Caco-2 (cell line): ENCODE measurements at regions not wholly inside any gene's neighbourhood (a gene's known extent, or its start where the extent isn't known, plus 50 kb on each side); places are given as distances from the start of the nearest gene placed in this dataset.

Source experiments
- BruUV-seq: library from RNA; stranded (reverse); fragments of 400-500 nt; replicated peaks from 2 replicates; lab custom pipeline; 2021; lab: Mats Ljungman, UMichigan
- CTCF ChIA-PET: fragments of 300-600 bp; sonication (Branson Sonifier 250); formaldehyde crosslinking; loops from one replicate; lab custom pipeline; 2022; ENCODE audit warnings: antibody characterized with exemption; lab: Charles Lee
- POLR2A ChIA-PET: fragments of 300-600 bp; sonication (Branson Sonifier 250); formaldehyde crosslinking; loops from one replicate; lab custom pipeline; 2022; ENCODE audit warnings: antibody characterized with exemption; lab: Charles Lee
- DNase-seq, 2 experiments: peaks; one replicate each; pipeline versions ENCODE4 v3.0.0 to v3.0.0-alpha.2; 2020 to 2022
- H3K27me3 ChIP-seq: replicated peaks from 2 replicates; pipeline ENCODE4 v1.6.0; 2011; ENCODE audit warnings: low read length; ENCODE audit not compliant: control insufficient read depth, insufficient read depth
- H3K36me3 ChIP-seq: 2 replicates; pipeline ENCODE4 v1.5.1; 2011; ENCODE audit warnings: low read length; ENCODE audit not compliant: control insufficient read depth, insufficient read depth
- H3K4me1 ChIP-seq: fragments of 250-450 bp; sonication (Bioruptor Pico); 2 replicates; pipeline ENCODE4 v1.5.1; 2020; ENCODE audit warnings: mild to moderate bottlenecking
- H3K4me3 ChIP-seq: 2 replicates; pipeline ENCODE4 v1.5.1; 2011; ENCODE audit warnings: low read depth, mild to moderate bottlenecking, control low read depth, low read length
- H3K9me3 ChIP-seq: fragments of 250-450 bp; sonication (Bioruptor Pico); 2 replicates; pipeline ENCODE4 v1.5.1; 2020; ENCODE audit warnings: mild to moderate bottlenecking, moderate library complexity
- H3K27ac Mint-ChIP-seq: one replicate; pipeline ENCODE4 v1.8.0; 2022; ENCODE audit warnings: mixed read lengths; ENCODE audit not compliant: unreplicated experiment
- H3K27me3 Mint-ChIP-seq: one replicate; pipeline ENCODE4 v1.8.0; 2022; ENCODE audit warnings: mixed read lengths; ENCODE audit not compliant: insufficient read depth, unreplicated experiment
- H3K36me3 Mint-ChIP-seq: one replicate; pipeline ENCODE4 v1.8.0; 2022; ENCODE audit warnings: mild to moderate bottlenecking, mixed read lengths; ENCODE audit not compliant: insufficient read depth, unreplicated experiment
- H3K4me1 Mint-ChIP-seq: one replicate; pipeline ENCODE4 v1.8.0; 2022; ENCODE audit warnings: low read depth, mixed read lengths; ENCODE audit not compliant: unreplicated experiment
- H3K4me3 Mint-ChIP-seq: one replicate; pipeline ENCODE4 v1.8.0; 2022; ENCODE audit warnings: mild to moderate bottlenecking, moderate library complexity, mixed read lengths; ENCODE audit not compliant: unreplicated experiment
- H3K9me3 Mint-ChIP-seq: one replicate; pipeline ENCODE4 v1.8.0; 2022; ENCODE audit warnings: mixed read lengths; ENCODE audit not compliant: unreplicated experiment
- CTCF ChIP-seq, 2 experiments: fragments of 200-600 bp in 1 of 2; IDR thresholded peaks; 1 replicate in 1 of 2; 2 replicates in 1 of 2; pipeline versions ENCODE4 v1.5.1 to v1.8.0; 2011 to 2022; ENCODE audit warnings: antibody characterized with exemption in 1 of 2, control low read depth in 1 of 2, inconsistent platforms in 1 of 2, low read depth in 1 of 2, low read length in 1 of 2, mild to moderate bottlenecking in 1 of 2, moderate library complexity in 1 of 2; ENCODE audit not compliant: insufficient read depth in 1 of 2, severe bottlenecking in 1 of 2, unreplicated experiment in 1 of 2
- intact Hi-C: fragments of 100-400 bp; cut with micrococcal nuclease; formaldehyde crosslinking; loops from one replicate; pipeline ENCODE4 v1.10.0; 2022; ENCODE audit not compliant: unreplicated experiment

- H3K4me1 ChIP-seq = peaks cover 5% of the 10 kb centered on the region; the same call in 1 of the 2 replicates
- Mint-ChIP-seq H3K27ac (no peak overlapping the region), H3K36me3 (no peaks in the 10 kb centered on the region), H3K27me3 (no peaks in the 10 kb centered on the region), H3K4me3 (no peak overlapping the region), H3K9me3 (no peaks in the 10 kb centered on the region), H3K4me1 (no peaks in the 10 kb centered on the region)
- POLR2A ChIA-PET = no interaction called here
- TF ChIP-seq CTCF (IDR thresholded peaks at IDR 0.05; ENCODE audit: insufficient read depth in 1 of 2, low read depth in 1 of 2, low read length in 1 of 2, severe bottlenecking in 1 of 2, unreplicated experiment in 1 of 2) = no peak
- DNase-seq = no peak
- intact Hi-C loops = no loop called here
- no peaks in the 10 kb centered on the region for H3K9me3 ChIP-seq
- CTCF ChIA-PET = no interaction called here
- no peaks in the 10 kb centered on the region for H3K27me3 ChIP-seq
- H3K4me3 ChIP-seq = no peak overlapping the region
- H3K36me3 ChIP-seq = no peaks in the 10 kb centered on the region
- BruUV-seq = no TSS peak
These were observed 56.7 kb upstream of the LRFN5 start for GRCh38 chr14:41549821-41550607.

- Mint-ChIP-seq H3K27ac (no peak overlapping the region), H3K4me3 (no peak overlapping the region), H3K36me3 (no peaks in the 10 kb centered on the region), H3K9me3 (no peaks in the 10 kb centered on the region), H3K27me3 (no peaks in the 10 kb centered on the region), H3K4me1 (no peaks in the 10 kb centered on the region)
- H3K4me1 ChIP-seq = peaks cover 5% of the 10 kb centered on the region; the same call in 1 of the 2 replicates
- no TSS peak for BruUV-seq
- ChIA-PET CTCF (no interaction called here), POLR2A (no interaction called here)
- H3K9me3 ChIP-seq = no peaks in the 10 kb centered on the region
- no peak overlapping the region for H3K4me3 ChIP-seq
- no peak for TF ChIP-seq CTCF (IDR thresholded peaks at IDR 0.05; ENCODE audit: insufficient read depth in 1 of 2, low read depth in 1 of 2, low read length in 1 of 2, severe bottlenecking in 1 of 2, unreplicated experiment in 1 of 2)
- intact Hi-C loops = no loop called here
- H3K36me3 ChIP-seq = no peaks in the 10 kb centered on the region
- DNase-seq = no peak
- no peaks in the 10 kb centered on the region for H3K27me3 ChIP-seq
These were observed 57.4 kb upstream of the LRFN5 start for GRCh38 chr14:41549282-41549681.

- Mint-ChIP-seq H3K9me3 (no peaks in the 10 kb centered on the region), H3K27ac (no peak overlapping the region), H3K4me1 (no peaks in the 10 kb centered on the region), H3K36me3 (no peaks in the 10 kb centered on the region), H3K27me3 (no peaks in the 10 kb centered on the region), H3K4me3 (no peak overlapping the region)
- TF ChIP-seq CTCF (IDR thresholded peaks at IDR 0.05; ENCODE audit: insufficient read depth in 1 of 2, low read depth in 1 of 2, low read length in 1 of 2, severe bottlenecking in 1 of 2, unreplicated experiment in 1 of 2) = no peak
- no TSS peak for BruUV-seq
- intact Hi-C loops = no loop called here
- ChIA-PET POLR2A (no interaction called here), CTCF (no interaction called here)
- DNase-seq = no peak
- H3K36me3 ChIP-seq = no peaks in the 10 kb centered on the region
- H3K27me3 ChIP-seq = no peaks in the 10 kb centered on the region
- H3K4me3 ChIP-seq = no peak overlapping the region
- H3K4me1 ChIP-seq = peaks cover 5% of the 10 kb centered on the region; the same call in 1 of the 2 replicates
- H3K9me3 ChIP-seq = no peaks in the 10 kb centered on the region
These were observed 58.0 kb upstream of the LRFN5 start for GRCh38 chr14:41548666-41549065.
